DND-41 (cell line): ENCODE measurements at regions not wholly inside any gene's neighbourhood (a gene's known extent, or its start where the extent isn't known, plus 50 kb on each side); places are given as distances from the start of the nearest gene placed in this dataset.
A peak's percentile ranks its signal among the peaks of the same experiment; 100 is the strongest.

Experiments used
- ATAC-seq: fragments of 200-7000 bp; cut with Tn5 transposase; 3 replicates; pipeline ENCODE4 v1.9.1; 2021; ENCODE audit warnings: low read depth; ENCODE audit not compliant: insufficient read depth
- DNase-seq: peaks from one replicate; pipeline ENCODE4 v3.0.0-alpha.2; 2020
- H2AFZ ChIP-seq: 2 replicates; pipeline ENCODE4 v1.6.0; 2012; ENCODE audit warnings: low read depth, low read length
- H3K27ac ChIP-seq: 2 replicates; pipeline ENCODE4 v1.5.1; 2012; ENCODE audit warnings: low read length, inconsistent platforms
- H3K27me3 ChIP-seq: fragments of 200-600 bp; sonication (generic); 2 replicates; pipeline ENCODE4 v1.6.0; 2012; ENCODE audit warnings: low read length, mild to moderate bottlenecking, inconsistent platforms; ENCODE audit not compliant: insufficient read depth, poor library complexity
- H3K36me3 ChIP-seq: 2 replicates; pipeline ENCODE4 v1.5.1; 2012; ENCODE audit warnings: low read length, inconsistent platforms; ENCODE audit not compliant: insufficient read depth
- H3K4me1 ChIP-seq: 2 replicates; pipeline ENCODE4 v1.5.1; 2012; ENCODE audit warnings: mild to moderate bottlenecking, low read length; ENCODE audit not compliant: insufficient read depth
- H3K4me2 ChIP-seq: 2 replicates; pipeline ENCODE4 v1.6.0; 2012; ENCODE audit warnings: mild to moderate bottlenecking, moderate library complexity, low read length, inconsistent platforms; ENCODE audit not compliant: insufficient read depth
- H3K4me3 ChIP-seq, 2 experiments: fragments of 200-600 bp in 1 of 2; shearing (Covaris generic) in 1 of 2; 2 replicates each; pipeline ENCODE4 v1.5.1; 2012 to 2016; ENCODE audit warnings: inconsistent platforms in 2 of 2, low read length in 2 of 2, mild to moderate bottlenecking in 2 of 2, low read depth in 1 of 2, moderate library complexity in 1 of 2
- H3K79me2 ChIP-seq: 2 replicates; pipeline ENCODE4 v1.6.0; 2012; ENCODE audit warnings: low read length, inconsistent platforms; ENCODE audit not compliant: insufficient read depth
- H3K9ac ChIP-seq: 2 replicates; pipeline ENCODE4 v1.6.0; 2012; ENCODE audit warnings: low read depth, mild to moderate bottlenecking, inconsistent platforms, low read length, moderate library complexity
- H3K9me3 ChIP-seq: 2 replicates; pipeline ENCODE4 v1.5.1; 2012; ENCODE audit warnings: low read length, moderate library complexity, mild to moderate bottlenecking, inconsistent platforms; ENCODE audit not compliant: insufficient read depth, severe bottlenecking
- H4K20me1 ChIP-seq: 2 replicates; pipeline ENCODE4 v1.6.0; 2012; ENCODE audit warnings: low read length; ENCODE audit not compliant: insufficient read depth
- CTCF ChIP-seq: IDR thresholded peaks from 2 replicates; pipeline ENCODE4 v1.5.1; 2012; ENCODE audit warnings: borderline replicate concordance, low read length, moderate library complexity, mild to moderate bottlenecking; ENCODE audit not compliant: poor library complexity, severe bottlenecking; ENCODE audit errors: extremely low read depth
- EZH2 ChIP-seq: IDR thresholded peaks from 3 replicates; pipeline ENCODE4 v1.6.1; 2012; ENCODE audit warnings: borderline replicate concordance, low read depth, mild to moderate bottlenecking, moderate library complexity, low read length, inconsistent platforms; ENCODE audit not compliant: severe bottlenecking

- Histone ChIP-seq H2AFZ (no peak overlapping the region), H3K4me3 (no peak overlapping the region), H3K36me3 (no peaks in the 10 kb centered on the region), H4K20me1 (no peaks in the 10 kb centered on the region), H3K4me1 (no peaks in the 10 kb centered on the region), H3K9ac (no peak overlapping the region), H3K79me2 (no peaks in the 10 kb centered on the region), H3K9me3 (no peaks in the 10 kb centered on the region), H3K27me3 (no peaks in the 10 kb centered on the region), H3K4me2 (no peak overlapping the region), H3K27ac (no peak overlapping the region)
- TF ChIP-seq CTCF (peak; percentile 62), EZH2 (no peak)
- no peak for DNase-seq
- ATAC-seq: 0 out of 3 replicates have a peak, but pooled peaks have one; percentile 55
These were observed 99.1 kb upstream of the FAM47C start for GRCh38 chrX:36908801-36909675.

- Histone ChIP-seq H3K4me3 (no peak overlapping the region), H2AFZ (no peak overlapping the region), H4K20me1 (no peaks in the 10 kb centered on the region), H3K9me3 (no peaks in the 10 kb centered on the region), H3K79me2 (no peaks in the 10 kb centered on the region), H3K27me3 (no peaks in the 10 kb centered on the region), H3K27ac (no peak overlapping the region), H3K9ac (no peak overlapping the region), H3K4me1 (no peaks in the 10 kb centered on the region), H3K4me2 (no peak overlapping the region), H3K36me3 (no peaks in the 10 kb centered on the region)
- ATAC-seq (no peak), DNase-seq (no peak)
- TF ChIP-seq CTCF (no peak), EZH2 (no peak)
These were observed 98.5 kb upstream of the FAM47C start for GRCh38 chrX:36909676-36910030.

- TF ChIP-seq EZH2: no peak
- no peak for TF ChIP-seq CTCF
These were observed 94.6 kb upstream of the FAM47C start for GRCh38 chrX:36913551-36913950.

More at GRCh38 chrX:36913551-36913950, 94.6 kb upstream of the FAM47C start:
- no peaks in the 10 kb centered on the region for H3K27me3 ChIP-seq
- H3K4me3 ChIP-seq: no peak overlapping the region
- no peak for DNase-seq
- H3K27ac ChIP-seq: no peak overlapping the region
- no peaks in the 10 kb centered on the region for H3K4me1 ChIP-seq
- ATAC-seq: no peak
- H4K20me1 ChIP-seq: no peaks in the 10 kb centered on the region
- H3K79me2 ChIP-seq: no peaks in the 10 kb centered on the region
- H3K9ac ChIP-seq: no peak overlapping the region
- H2AFZ ChIP-seq: no peak overlapping the region
- no peaks in the 10 kb centered on the region for H3K9me3 ChIP-seq
- H3K4me2 ChIP-seq: no peak overlapping the region
- no peaks in the 10 kb centered on the region for H3K36me3 ChIP-seq
